Activated naive CD4-positive, alpha-beta T cell treated with anti-CD3 and anti-CD28 coated beads, Interleukin-2, amount 50 U/mL, for 72 hours (primary cell): ENCODE measurements at regions not wholly inside any gene's neighbourhood (a gene's known extent, or its start where the extent isn't known, plus 50 kb on each side); places are given as distances from the start of the nearest gene placed in this dataset.
"Not testable (repeated sequence)": the region's sequence is repeated elsewhere in the genome, so short reads cannot be mapped to it uniquely, and the experiment has no call there.

Experiments used
- ATAC-seq, 2 donors: fragments of 150-1000 bp; cut with Tn5 transposase; 2 replicates each; pipeline ENCODE4 v1.10.0; 2021; ENCODE audit warnings: mild to moderate bottlenecking in 2 of 2, moderate library complexity in 2 of 2
- DNase-seq, 2 donors: peaks; one replicate each; pipeline ENCODE4 v3.0.0; 2021 to 2022; ENCODE audit warnings: low spot score in 2 of 2
- H3K27ac Mint-ChIP-seq, 2 donors: one replicate each; pipeline ENCODE4 v1.8.0; 2022; ENCODE audit warnings: mild to moderate bottlenecking in 2 of 2, mixed read lengths in 2 of 2
- H3K36me3 Mint-ChIP-seq, 2 donors: one replicate each; pipeline ENCODE4 v1.8.0; 2022; ENCODE audit warnings: mixed read lengths in 2 of 2
- H3K9me3 Mint-ChIP-seq, 2 donors: one replicate each; pipeline ENCODE4 v1.8.0; 2022; ENCODE audit warnings: mixed read lengths in 2 of 2

- Mint-ChIP-seq H3K9me3 (no peaks in the 10 kb centered on the region), H3K27ac (no peak overlapping the region), H3K36me3 (no peaks in the 10 kb centered on the region)
- ATAC-seq (no peak), DNase-seq (no peak)
These were observed 253.7 kb upstream of the HSF2 start for GRCh38 chr6:122145741-122146240.

GRCh38 chr6:122147291-122147690 is 252.2 kb upstream of the HSF2 start:
- H3K36me3 Mint-ChIP-seq = no peaks in the 10 kb centered on the region
- DNase-seq (no peak), ATAC-seq (no peak)
- no peaks in the 10 kb centered on the region for H3K9me3 Mint-ChIP-seq
- H3K27ac Mint-ChIP-seq = no peak overlapping the region

- H3K9me3 Mint-ChIP-seq = no peaks in the 10 kb centered on the region
- no peaks in the 10 kb centered on the region for H3K36me3 Mint-ChIP-seq
- ATAC-seq = no peak
- no peak for DNase-seq
- no peak overlapping the region for H3K27ac Mint-ChIP-seq
These were observed 248.4 kb upstream of the HSF2 start for GRCh38 chr6:122151066-122151465.

- ATAC-seq (no peak), DNase-seq (no peak)
- Mint-ChIP-seq H3K9me3 (no peaks in the 10 kb centered on the region), H3K36me3 (no peaks in the 10 kb centered on the region), H3K27ac (no peak overlapping the region)
These were observed 247.7 kb upstream of the HSF2 start for GRCh38 chr6:122151763-122152162.

GRCh38 chr6:122153557-122153956 is 245.9 kb upstream of the HSF2 start:
- no peaks in the 10 kb centered on the region for H3K36me3 Mint-ChIP-seq
- DNase-seq (no peak), ATAC-seq (no peak)
- H3K27ac Mint-ChIP-seq = no peak overlapping the region
- no peaks in the 10 kb centered on the region for H3K9me3 Mint-ChIP-seq

- Mint-ChIP-seq H3K27ac (no peak overlapping the region), H3K36me3 (no peaks in the 10 kb centered on the region), H3K9me3 (no peaks in the 10 kb centered on the region)
- ATAC-seq (no peak), DNase-seq (no peak)
These were observed 245.3 kb upstream of the HSF2 start for GRCh38 chr6:122154155-122154554.

GRCh38 chr6:122154912-122155575 is 244.4 kb upstream of the HSF2 start:
- no peak overlapping the region for H3K27ac Mint-ChIP-seq
- no peaks in the 10 kb centered on the region for H3K9me3 Mint-ChIP-seq
- H3K36me3 Mint-ChIP-seq = no peaks in the 10 kb centered on the region
- DNase-seq = no peak
- ATAC-seq = no peak

GRCh38 chr6:122161136-122161535 is 238.3 kb upstream of the HSF2 start:
- Mint-ChIP-seq H3K36me3 (no peaks in the 10 kb centered on the region), H3K27ac (no peak overlapping the region)

GRCh38 chr6:122165014-122165413 is 234.4 kb upstream of the HSF2 start:
- DNase-seq = no peak
- Mint-ChIP-seq H3K36me3 (no peaks in the 10 kb centered on the region), H3K9me3 (no peaks in the 10 kb centered on the region), H3K27ac (no peak overlapping the region)
- no peak for ATAC-seq

More at GRCh38 chr6:122161136-122161535, 238.3 kb upstream of the HSF2 start:
- H3K9me3 Mint-ChIP-seq = no peaks in the 10 kb centered on the region
- DNase-seq (no peak), ATAC-seq (no peak)

GRCh38 chr6:122170274-122170673 is 229.2 kb upstream of the HSF2 start:
- Mint-ChIP-seq H3K27ac (no peak overlapping the region), H3K9me3 (no peaks in the 10 kb centered on the region), H3K36me3 (no peaks in the 10 kb centered on the region)
- no peak for ATAC-seq
- no peak for DNase-seq

- H3K9me3 Mint-ChIP-seq = no peaks in the 10 kb centered on the region
- no peak for DNase-seq
- no peak for ATAC-seq
- no peaks in the 10 kb centered on the region for H3K36me3 Mint-ChIP-seq
- H3K27ac Mint-ChIP-seq = no peak overlapping the region
These were observed 220.5 kb upstream of the HSF2 start for GRCh38 chr6:122178988-122179387.

GRCh38 chr6:122180132-122180531 is 219.3 kb upstream of the HSF2 start:
- Mint-ChIP-seq H3K27ac (no peak overlapping the region), H3K36me3 (no peaks in the 10 kb centered on the region), H3K9me3 (no peaks in the 10 kb centered on the region)
- DNase-seq (no peak), ATAC-seq (no peak)

GRCh38 chr6:122182061-122182460 is 217.4 kb upstream of the HSF2 start:
- DNase-seq (no peak), ATAC-seq (no peak)
- Mint-ChIP-seq H3K9me3 (no peaks in the 10 kb centered on the region), H3K27ac (no peak overlapping the region), H3K36me3 (no peaks in the 10 kb centered on the region)

GRCh38 chr6:122184401-122184827 is 215.0 kb upstream of the HSF2 start:
- H3K27ac Mint-ChIP-seq = no peak overlapping the region
- no peak for DNase-seq
- no peak for ATAC-seq
- H3K36me3 Mint-ChIP-seq = no peaks in the 10 kb centered on the region
- no peaks in the 10 kb centered on the region for H3K9me3 Mint-ChIP-seq

GRCh38 chr6:122185458-122185857 is 214.0 kb upstream of the HSF2 start:
- DNase-seq, H3K9me3 Mint-ChIP-seq, H3K36me3 Mint-ChIP-seq, H3K27ac Mint-ChIP-seq, ATAC-seq: not testable (repeated sequence)

GRCh38 chr6:122187186-122187585 is 212.3 kb upstream of the HSF2 start:
- DNase-seq (no peak), ATAC-seq (no peak)
- H3K27ac Mint-ChIP-seq = no peak overlapping the region
- H3K36me3 Mint-ChIP-seq = no peaks in the 10 kb centered on the region
- no peaks in the 10 kb centered on the region for H3K9me3 Mint-ChIP-seq

- Mint-ChIP-seq H3K27ac (no peak overlapping the region), H3K36me3 (no peaks in the 10 kb centered on the region), H3K9me3 (peaks cover 0 to under 1% of the 10 kb centered on the region in 2 donors)
- ATAC-seq = no peak
- DNase-seq = no peak
These were observed 200.5 kb upstream of the HSF2 start for GRCh38 chr6:122198922-122199321.

- DNase-seq (no peak), ATAC-seq (no peak)
- Mint-ChIP-seq H3K9me3 (peaks cover 4% of the 10 kb centered on the region in 2 donors), H3K36me3 (no peaks in the 10 kb centered on the region), H3K27ac (no peak overlapping the region)
These were observed 199.0 kb upstream of the HSF2 start for GRCh38 chr6:122200440-122200839.
